Kidney epithelial cell (primary cell): ENCODE measurements at regions not wholly inside any gene's neighbourhood (a gene's known extent, or its start where the extent isn't known, plus 50 kb on each side); places are given as distances from the start of the nearest gene placed in this dataset.

Experiments
- DNase-seq: peaks from one replicate; pipeline ENCODE4 v3.0.0-alpha.2; 2010; ENCODE audit warnings: low read depth
- H3K27me3 ChIP-seq: 2 replicates; pipeline ENCODE4 v1.6.0; 2011; ENCODE audit warnings: low read length; ENCODE audit not compliant: control insufficient read depth, insufficient read depth
- H3K36me3 ChIP-seq: 2 replicates; pipeline ENCODE4 v1.5.1; 2011; ENCODE audit warnings: low read length; ENCODE audit not compliant: control insufficient read depth, insufficient read depth
- H3K4me3 ChIP-seq: 2 replicates; pipeline ENCODE4 v1.5.1; 2011; ENCODE audit warnings: low read depth, mild to moderate bottlenecking, control low read depth, low read length
- CTCF ChIP-seq: IDR thresholded peaks from 2 replicates; pipeline ENCODE4 v1.5.1; 2011; ENCODE audit warnings: mild to moderate bottlenecking, moderate library complexity, low read length, control low read depth, inconsistent platforms; ENCODE audit not compliant: insufficient read depth, poor library complexity, severe bottlenecking

- Histone ChIP-seq H3K36me3 (no peaks in the 10 kb centered on the region), H3K27me3 (no peaks in the 10 kb centered on the region), H3K4me3 (no peak overlapping the region)
- DNase-seq: no peak
- no peak for TF ChIP-seq CTCF
Measured at GRCh38 chr5:12772276-12772675, 868.0 kb upstream of the CTNND2 start.

GRCh38 chr5:12759377-12759776 lies 855.1 kb upstream of the CTNND2 start:
- no peak for TF ChIP-seq CTCF
- H3K27me3 ChIP-seq: no peaks in the 10 kb centered on the region

GRCh38 chr5:12757035-12757434 lies 852.8 kb upstream of the CTNND2 start:
- no peaks in the 10 kb centered on the region for H3K27me3 ChIP-seq
- no peak overlapping the region for H3K4me3 ChIP-seq
- DNase-seq: no peak
- TF ChIP-seq CTCF: no peak
- H3K36me3 ChIP-seq: no peaks in the 10 kb centered on the region

More at GRCh38 chr5:12759377-12759776, 855.1 kb upstream of the CTNND2 start:
- no peaks in the 10 kb centered on the region for H3K36me3 ChIP-seq
- DNase-seq: no peak
- no peak overlapping the region for H3K4me3 ChIP-seq

GRCh38 chr5:12745537-12745936 lies 841.3 kb upstream of the CTNND2 start:
- H3K27me3 ChIP-seq: no peaks in the 10 kb centered on the region
- DNase-seq: no peak
- H3K4me3 ChIP-seq: no peak overlapping the region
- H3K36me3 ChIP-seq: no peaks in the 10 kb centered on the region
- TF ChIP-seq CTCF: no peak

GRCh38 chr5:12743582-12743981 lies 839.3 kb upstream of the CTNND2 start:
- TF ChIP-seq CTCF: no peak
- Histone ChIP-seq H3K36me3 (no peaks in the 10 kb centered on the region), H3K27me3 (no peaks in the 10 kb centered on the region), H3K4me3 (no peak overlapping the region)
- no peak for DNase-seq

- no peak for TF ChIP-seq CTCF
- no peak for DNase-seq
- Histone ChIP-seq H3K27me3 (no peaks in the 10 kb centered on the region), H3K4me3 (no peak overlapping the region), H3K36me3 (no peaks in the 10 kb centered on the region)
Measured at GRCh38 chr5:12730354-12730753, 826.1 kb upstream of the CTNND2 start.
